ENCODE measurements at regions not wholly inside any gene's neighbourhood (a gene's known extent, or its start where the extent isn't known, plus 50 kb on each side); places are given as distances from the start of the nearest gene placed in this dataset.

GRCh38 chr3:181930105-181930504, 218.4 kb downstream of the SOX2 start:
- TF ChIP-seq CTCF (conservative IDR thresholded peaks at IDR 0.05; ENCODE audit: low read depth, low read length) (no peak), EZH2 (IDR thresholded peaks at IDR 0.05; ENCODE audit: borderline replicate concordance, low read depth, low read length, poor library complexity, severe bottlenecking) (no peak)
